DND-41 (cell line): ENCODE measurements at regions not wholly inside any gene's neighbourhood (a gene's known extent, or its start where the extent isn't known, plus 50 kb on each side); places are given as distances from the start of the nearest gene placed in this dataset.

Experiments
- ATAC-seq: fragments of 200-7000 bp; cut with Tn5 transposase; 3 replicates; pipeline ENCODE4 v1.9.1; 2021; ENCODE audit warnings: low read depth; ENCODE audit not compliant: insufficient read depth
- DNase-seq: peaks from one replicate; pipeline ENCODE4 v3.0.0-alpha.2; 2020
- H2AFZ ChIP-seq: 2 replicates; pipeline ENCODE4 v1.6.0; 2012; ENCODE audit warnings: low read depth, low read length
- H3K27ac ChIP-seq: 2 replicates; pipeline ENCODE4 v1.5.1; 2012; ENCODE audit warnings: low read length, inconsistent platforms
- H3K27me3 ChIP-seq: fragments of 200-600 bp; sonication (generic); 2 replicates; pipeline ENCODE4 v1.6.0; 2012; ENCODE audit warnings: low read length, mild to moderate bottlenecking, inconsistent platforms; ENCODE audit not compliant: insufficient read depth, poor library complexity
- H3K36me3 ChIP-seq: 2 replicates; pipeline ENCODE4 v1.5.1; 2012; ENCODE audit warnings: low read length, inconsistent platforms; ENCODE audit not compliant: insufficient read depth
- H3K4me1 ChIP-seq: 2 replicates; pipeline ENCODE4 v1.5.1; 2012; ENCODE audit warnings: mild to moderate bottlenecking, low read length; ENCODE audit not compliant: insufficient read depth
- H3K4me2 ChIP-seq: 2 replicates; pipeline ENCODE4 v1.6.0; 2012; ENCODE audit warnings: mild to moderate bottlenecking, moderate library complexity, low read length, inconsistent platforms; ENCODE audit not compliant: insufficient read depth
- H3K4me3 ChIP-seq, 2 experiments: fragments of 200-600 bp in 1 of 2; shearing (Covaris generic) in 1 of 2; 2 replicates each; pipeline ENCODE4 v1.5.1; 2012 to 2016; ENCODE audit warnings: inconsistent platforms in 2 of 2, low read length in 2 of 2, mild to moderate bottlenecking in 2 of 2, low read depth in 1 of 2, moderate library complexity in 1 of 2
- H3K79me2 ChIP-seq: 2 replicates; pipeline ENCODE4 v1.6.0; 2012; ENCODE audit warnings: low read length, inconsistent platforms; ENCODE audit not compliant: insufficient read depth
- H3K9ac ChIP-seq: 2 replicates; pipeline ENCODE4 v1.6.0; 2012; ENCODE audit warnings: low read depth, mild to moderate bottlenecking, inconsistent platforms, low read length, moderate library complexity
- H3K9me3 ChIP-seq: 2 replicates; pipeline ENCODE4 v1.5.1; 2012; ENCODE audit warnings: low read length, moderate library complexity, mild to moderate bottlenecking, inconsistent platforms; ENCODE audit not compliant: insufficient read depth, severe bottlenecking
- H4K20me1 ChIP-seq: 2 replicates; pipeline ENCODE4 v1.6.0; 2012; ENCODE audit warnings: low read length; ENCODE audit not compliant: insufficient read depth
- CTCF ChIP-seq: IDR thresholded peaks from 2 replicates; pipeline ENCODE4 v1.5.1; 2012; ENCODE audit warnings: borderline replicate concordance, low read length, moderate library complexity, mild to moderate bottlenecking; ENCODE audit not compliant: poor library complexity, severe bottlenecking; ENCODE audit errors: extremely low read depth
- EZH2 ChIP-seq: IDR thresholded peaks from 3 replicates; pipeline ENCODE4 v1.6.1; 2012; ENCODE audit warnings: borderline replicate concordance, low read depth, mild to moderate bottlenecking, moderate library complexity, low read length, inconsistent platforms; ENCODE audit not compliant: severe bottlenecking

- Histone ChIP-seq H3K27me3 (peaks cover 3% of the 10 kb centered on the region), H3K36me3 (no peaks in the 10 kb centered on the region), H3K4me2 (no peak overlapping the region), H3K27ac (no peak overlapping the region), H3K4me3 (no peak overlapping the region), H3K4me1 (no peaks in the 10 kb centered on the region), H3K9ac (no peak overlapping the region), H4K20me1 (no peaks in the 10 kb centered on the region), H2AFZ (no peak overlapping the region), H3K9me3 (no peaks in the 10 kb centered on the region), H3K79me2 (no peaks in the 10 kb centered on the region)
- no peak for TF ChIP-seq EZH2
- no peak for TF ChIP-seq CTCF
- ATAC-seq (no peak), DNase-seq (no peak)
Observed at GRCh38 chr6:12610862-12611261, 105.7 kb upstream of the PHACTR1 start.

- TF ChIP-seq EZH2 (no peak), CTCF (no peak)
- no peak overlapping the region for H3K9ac ChIP-seq
- DNase-seq (no peak), ATAC-seq (no peak)
- H3K36me3 ChIP-seq: no peaks in the 10 kb centered on the region
- no peak overlapping the region for H3K4me3 ChIP-seq
- H4K20me1 ChIP-seq: no peaks in the 10 kb centered on the region
- H3K4me2 ChIP-seq: no peak overlapping the region
- H2AFZ ChIP-seq: no peak overlapping the region
- no peaks in the 10 kb centered on the region for H3K9me3 ChIP-seq
- H3K27me3 ChIP-seq: peaks cover 3% of the 10 kb centered on the region
- no peak overlapping the region for H3K27ac ChIP-seq
- no peaks in the 10 kb centered on the region for H3K4me1 ChIP-seq
- no peaks in the 10 kb centered on the region for H3K79me2 ChIP-seq
Observed at GRCh38 chr6:12613811-12614210, 102.8 kb upstream of the PHACTR1 start.

- Histone ChIP-seq H3K27me3 (peaks cover 3% of the 10 kb centered on the region), H3K9ac (no peak overlapping the region), H3K4me1 (no peaks in the 10 kb centered on the region), H3K4me3 (no peak overlapping the region), H2AFZ (no peak overlapping the region), H3K4me2 (no peak overlapping the region), H3K27ac (no peak overlapping the region), H3K36me3 (no peaks in the 10 kb centered on the region), H3K79me2 (no peaks in the 10 kb centered on the region), H4K20me1 (no peaks in the 10 kb centered on the region), H3K9me3 (no peaks in the 10 kb centered on the region)
- DNase-seq (no peak), ATAC-seq (no peak)
- no peak for TF ChIP-seq EZH2
- no peak for TF ChIP-seq CTCF
Observed at GRCh38 chr6:12614456-12614855, 102.1 kb upstream of the PHACTR1 start.

GRCh38 chr6:12618296-12618695 lies 98.3 kb upstream of the PHACTR1 start:
- Histone ChIP-seq H3K4me1 (no peaks in the 10 kb centered on the region), H3K4me2 (no peak overlapping the region)
- ATAC-seq: no peak

More at GRCh38 chr6:12618296-12618695, 98.3 kb upstream of the PHACTR1 start:
- TF ChIP-seq CTCF (no peak), EZH2 (no peak)
- Histone ChIP-seq H3K79me2 (no peaks in the 10 kb centered on the region), H3K36me3 (no peaks in the 10 kb centered on the region), H3K9ac (no peak overlapping the region), H3K9me3 (no peaks in the 10 kb centered on the region), H3K4me3 (no peak overlapping the region), H3K27ac (no peak overlapping the region), H2AFZ (no peak overlapping the region), H4K20me1 (no peaks in the 10 kb centered on the region), H3K27me3 (no peaks in the 10 kb centered on the region)
- no peak for DNase-seq
